Heart right ventricle (tissue), 16 donors: ENCODE measurements at regions not wholly inside any gene's neighbourhood (a gene's known extent, or its start where the extent isn't known, plus 50 kb on each side); places are given as distances from the start of the nearest gene placed in this dataset.

ENCODE experiments used
- ATAC-seq, 8 donors: fragments of 200-7000 bp; cut with Tn5 transposase; one replicate each; pipeline ENCODE4 v1.9.1; 2020; ENCODE audit warnings: mild to moderate bottlenecking in 8 of 8, moderate library complexity in 8 of 8, moderate number of reproducible peaks in 1 of 8
- DNase-seq, 2 donors: peaks; one replicate each; pipeline ENCODE4 v3.0.0-alpha.2; 2020
- H3K27ac ChIP-seq, 10 donors: fragments of 200-600 bp; sonication (generic) in 2 of 10; one replicate each; pipeline versions ENCODE4 v1.5.0 to v1.8.0; 2020 to 2022; ENCODE audit warnings: mild to moderate bottlenecking in 3 of 10
- H3K27me3 ChIP-seq, 7 donors: fragments of 200-600 bp; one replicate each; pipeline ENCODE4 v1.8.0; 2021 to 2022; ENCODE audit warnings: mild to moderate bottlenecking in 2 of 7
- H3K36me3 ChIP-seq, 9 donors: fragments of 200-600 bp; sonication (generic) in 1 of 9; one replicate each; pipeline versions ENCODE4 v1.5.0 to v1.8.0; 2020 to 2022; ENCODE audit warnings: mild to moderate bottlenecking in 2 of 9
- H3K4me1 ChIP-seq, 9 donors: fragments of 200-600 bp; sonication (generic) in 1 of 9; one replicate each; pipeline versions ENCODE4 v1.5.0 to v1.8.0; 2020 to 2022; ENCODE audit warnings: mild to moderate bottlenecking in 4 of 9
- H3K4me3 ChIP-seq, 10 donors: fragments of 200-600 bp; sonication (generic) in 2 of 10; one replicate each; pipeline versions ENCODE4 v1.5.0 to v1.8.0; 2020 to 2022; ENCODE audit warnings: mild to moderate bottlenecking in 7 of 10, moderate library complexity in 2 of 10
- H3K9me3 ChIP-seq, 11 donors: fragments of 200-600 bp in 10 of 11; sonication (generic) in 2 of 11; one replicate each; pipeline versions ENCODE4 v1.5.0 to v1.8.0; 2013 to 2022; ENCODE audit warnings: mild to moderate bottlenecking in 2 of 11, control low read depth in 1 of 11, moderate library complexity in 1 of 11
- CTCF ChIP-seq, 9 donors: fragments of 200-600 bp; sonication (generic) in 2 of 9; IDR thresholded peaks; one replicate each; pipeline versions ENCODE4 v1.5.0 to v1.8.0; 2021 to 2022; ENCODE audit warnings: antibody characterized with exemption in 9 of 9, mild to moderate bottlenecking in 5 of 9, moderate library complexity in 1 of 9
- WGBS, 2 donors: extraction: QIAGEN DNeasy Blood & Tissue Kit; methylation state at CpG; one replicate each; pipeline ENCODE4 v1.1.7; 2013; ENCODE audit warnings: inconsistent platforms in 1 of 2; 5-methylcytosine and 5-hydroxymethylcytosine counted together
- intact Hi-C, 10 donors: fragments of 100-400 bp; cut with DNase I; formaldehyde crosslinking; loops; one replicate each; pipeline versions ENCODE4 v1.11.1 to v1.14.2; 2022
- donor health status: Arrhythmogenic right ventricular cardiomyopathy.
- donor health status: ischemic (EF 13 %, LVEDD 7.1; RV severe dilation, severe dysfunction).
- donor health status: healthy with polysubstance abuse.
- donor health status: DM: no; HTN: yes; CAD: no.
- donor health status: DM: no; HTN: no; CAD: no.
- donor health status: ischemic (EF 25% LVEDD 6.9; RV normal size, moderate dysfunction).
- donor health status: ischemic (EF 25% LVEDD 5.7; RV mildly dilated, moderate dysfunction).
- donor health status: healthy.
- donor health status: DM: yes; HTN: yes; CAD: no.
- donor health status: Ischemic cardiomyopathy.
- donor health status: ischemic (EF 35%, LVEDD 5.7; RV mildly dilated, moderate dysfunction).
- donor health status: nonischemic (EF 11% LVEDD 7.7; RV severe dilation, severe dysfunction).
- donor health status: DM: yes; HTN: yes; CAD: no.
- donor health status: PGD.
- donor health status: ischemic (EF 29% LVEDD 5.4; RV normal size, mild dysfunction).
- donor health status: nonischemic (EF 23%, LVEDD 6.1; RV moderate dilation, normal function).

DNA sequence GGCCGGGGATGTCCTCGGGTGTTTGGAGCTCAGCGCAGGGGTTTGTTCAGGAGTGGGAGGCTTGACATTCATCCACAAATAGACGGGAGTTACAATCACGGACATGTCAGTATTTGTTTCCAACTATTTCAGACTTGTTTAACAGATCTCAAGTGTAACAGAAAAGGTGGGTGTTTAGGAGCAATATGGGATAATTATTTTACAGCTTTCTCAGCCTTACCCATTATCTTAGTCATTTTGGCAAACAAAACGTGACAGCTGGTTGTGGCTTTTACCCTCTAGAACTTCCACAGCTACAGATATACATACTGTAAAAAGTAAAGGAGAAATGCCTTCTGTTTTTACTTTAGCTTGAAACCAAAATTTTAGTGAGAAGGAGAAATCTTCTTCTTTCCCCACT, 178.7 kb upstream of the TMEM45B start:
- DNase-seq (no peak), ATAC-seq (no peak)
- TF ChIP-seq CTCF (IDR thresholded peaks at IDR 0.05), result no peak
- H3K4me3 ChIP-seq, result no peak overlapping the region
- no peaks in the 10 kb centered on the region for H3K4me1 ChIP-seq
- peaks cover 0 to 12% (median 0%) of the 10 kb centered on the region in 7 donors for H3K27me3 ChIP-seq
- 63 to 64% methylated on average over 6 of the region's 6 CpGs for WGBS, 2 donors
- H3K27ac ChIP-seq, result no peak overlapping the region
- no peaks in the 10 kb centered on the region for H3K36me3 ChIP-seq
- H3K9me3 ChIP-seq, result no peaks in the 10 kb centered on the region
- intact Hi-C loops, result loop anchor here in 1 of 10 donors (10.0 kb wide), 1 partner anchor 62 kb away; no protein-coding TSS in a partner anchor

GRCh38 chr11:129637473-129637872, 178.2 kb upstream of the TMEM45B start:
- 80 to 87% methylated on average over 6 of the region's 6 CpGs for WGBS, 2 donors
- H3K36me3 ChIP-seq, result no peaks in the 10 kb centered on the region
- TF ChIP-seq CTCF (IDR thresholded peaks at IDR 0.05), result no peak
- H3K27me3 ChIP-seq, result peaks cover 0 to 12% (median 0%) of the 10 kb centered on the region in 7 donors
- intact Hi-C loops, result loop anchor here in 1 of 10 donors (10.0 kb wide), 1 partner anchor 63 kb away; no protein-coding TSS in a partner anchor
- H3K27ac ChIP-seq, result no peak overlapping the region
- ATAC-seq (no peak), DNase-seq (no peak)
- H3K9me3 ChIP-seq, result no peaks in the 10 kb centered on the region
- H3K4me1 ChIP-seq, result no peaks in the 10 kb centered on the region
- no peak overlapping the region for H3K4me3 ChIP-seq

DNA sequence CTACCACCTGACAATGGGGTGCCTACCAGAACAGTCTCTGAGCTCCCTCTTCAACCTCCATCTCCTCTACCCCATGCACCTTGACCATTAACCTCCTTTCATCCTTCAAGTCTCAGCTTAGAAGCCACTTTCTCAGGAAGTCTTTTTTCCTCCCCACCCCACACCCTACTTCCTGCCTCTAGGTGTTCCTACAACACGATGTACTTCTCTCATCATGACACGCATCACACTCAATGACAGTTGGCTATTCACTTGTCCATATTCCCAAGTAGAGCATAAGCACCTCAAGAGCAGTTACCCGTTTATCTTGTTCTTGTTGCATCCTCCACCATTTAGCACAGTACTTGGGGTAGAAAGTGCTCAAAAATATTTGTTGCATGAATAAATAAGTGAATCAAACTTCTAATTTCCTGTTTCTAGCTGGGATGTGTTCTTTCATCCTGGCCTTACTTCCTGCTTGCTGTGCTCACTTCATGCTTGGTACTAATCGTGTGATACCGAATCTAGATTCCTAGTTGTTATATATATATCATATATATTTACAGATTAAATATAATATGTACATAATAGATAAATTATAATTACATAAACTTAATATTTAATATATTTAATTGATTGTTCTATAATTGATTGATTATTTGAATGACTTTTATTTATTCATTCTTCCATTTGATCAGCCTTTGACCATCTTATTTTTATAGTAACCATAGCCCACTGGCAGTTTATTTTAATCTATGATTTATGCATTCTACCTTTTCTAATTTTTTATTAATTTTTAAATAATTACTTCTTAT, 177.5 kb upstream of the TMEM45B start:
- intact Hi-C loops, result loop anchor here in 1 of 10 donors (10.0 kb wide), 1 partner anchor 63 kb away; no protein-coding TSS in a partner anchor
- WGBS, 2 donors, result 61 to 71% methylated on average over 5 of the region's 5 CpGs
- Histone ChIP-seq H3K4me1 (no peaks in the 10 kb centered on the region), H3K9me3 (no peaks in the 10 kb centered on the region), H3K4me3 (no peak overlapping the region), H3K27me3 (peaks cover 0 to 12% (median 0%) of the 10 kb centered on the region in 7 donors), H3K36me3 (no peaks in the 10 kb centered on the region), H3K27ac (no peak overlapping the region)
- no peak for DNase-seq
- no peak for TF ChIP-seq CTCF (IDR thresholded peaks at IDR 0.05)
- no peak for ATAC-seq

GRCh38 chr11:129639300-129639699, 176.3 kb upstream of the TMEM45B start:
- H3K36me3 ChIP-seq, result no peaks in the 10 kb centered on the region
- H3K27me3 ChIP-seq, result peaks cover 0 to 11% (median 0%) of the 10 kb centered on the region in 7 donors
- no peak overlapping the region for H3K27ac ChIP-seq
- H3K4me1 ChIP-seq, result no peaks in the 10 kb centered on the region
- H3K4me3 ChIP-seq, result no peak overlapping the region
- no peak for TF ChIP-seq CTCF (IDR thresholded peaks at IDR 0.05)
- intact Hi-C loops, result loop anchor here in 1 of 10 donors (10.0 kb wide), 1 partner anchor 64 kb away; no protein-coding TSS in a partner anchor
- ATAC-seq (no peak), DNase-seq (no peak)
- WGBS, 2 donors, result 71 to 79% methylated on average over 2 of the region's 2 CpGs
- no peaks in the 10 kb centered on the region for H3K9me3 ChIP-seq
